ENCODE measurements at regions not wholly inside any gene's neighbourhood (a gene's known extent, or its start where the extent isn't known, plus 50 kb on each side); places are given as distances from the start of the nearest gene placed in this dataset.
"Not testable (repeated sequence)": the region's sequence is repeated elsewhere in the genome, so short reads cannot be mapped to it uniquely, and the experiment has no call there.

DNA sequence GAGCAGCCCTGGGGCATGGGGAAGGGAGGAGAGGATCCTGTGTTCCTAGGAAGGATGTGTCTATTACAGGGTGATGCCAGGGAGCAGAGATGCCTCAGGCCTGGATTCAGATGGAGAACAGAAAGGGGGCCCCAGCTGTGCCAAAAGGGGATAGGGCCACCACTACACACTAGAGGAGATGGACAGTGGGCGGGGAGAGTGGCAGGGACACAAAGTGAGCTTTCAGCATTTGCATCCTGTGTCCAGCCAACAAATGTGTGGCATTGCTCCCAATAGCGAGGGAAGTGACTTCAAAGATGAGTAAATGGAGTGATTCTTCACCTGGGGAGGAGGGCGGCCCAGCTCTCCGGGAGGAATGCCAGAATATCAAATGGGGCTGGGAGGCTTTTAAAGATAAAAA lies 64.9 kb upstream of the WAPL start:
- intact Hi-C loops (cut with DNase I): loop anchor here (5.0 kb wide), 1 partner anchor 64 kb away; the partner anchor contains the start of gene WAPL
- no peak overlapping the region for H3K4me3 ChIP-seq
- no peaks in the 10 kb centered on the region for H3K36me3 ChIP-seq
- no peaks in the 10 kb centered on the region for H3K9me3 ChIP-seq
- TF ChIP-seq CTCF (IDR thresholded peaks at IDR 0.05): no peak
- no peak for TF ChIP-seq POLR2AphosphoS5 (IDR thresholded peaks at IDR 0.05)
- no peak for TF ChIP-seq EP300 (IDR thresholded peaks at IDR 0.05)
- no peak for TF ChIP-seq POLR2A (IDR thresholded peaks at IDR 0.05)
- peaks cover 0 to 8% (median 5%) of the 10 kb centered on the region in 4 donors for H3K4me1 ChIP-seq
- no peak for DNase-seq
- H3K27ac ChIP-seq: no peak overlapping the region
- WGBS, 2 donors: 83% methylated on average over 4 of the region's 4 CpGs
- H3K27me3 ChIP-seq: no peaks in the 10 kb centered on the region

GRCh38 chr10:86588781-86589180 lies 65.6 kb upstream of the OPN4 start:
- H3K9me3 ChIP-seq, DNase-seq, H3K4me3 ChIP-seq, H3K36me3 ChIP-seq, H3K27ac ChIP-seq, H3K4me1 ChIP-seq, H3K27me3 ChIP-seq: not testable (repeated sequence)
- WGBS, 2 donors: 92 to 98% methylated on average over 14 of the region's 14 CpGs
- intact Hi-C loops (cut with DNase I): loop anchor here (5.0 kb wide), 1 partner anchor 66 kb away; the partner anchor contains the start of gene WAPL

- Histone ChIP-seq H3K4me1 (no peaks in the 10 kb centered on the region), H3K27me3 (no peaks in the 10 kb centered on the region), H3K36me3 (no peaks in the 10 kb centered on the region), H3K4me3 (no peak overlapping the region), H3K9me3 (no peaks in the 10 kb centered on the region), H3K27ac (no peak overlapping the region)
- TF ChIP-seq CTCF (IDR thresholded peaks at IDR 0.05) (no peak), EP300 (IDR thresholded peaks at IDR 0.05) (no peak), POLR2A (IDR thresholded peaks at IDR 0.05) (no peak), POLR2AphosphoS5 (IDR thresholded peaks at IDR 0.05) (no peak)
- WGBS, 2 donors: 62 to 82% methylated on average over 6 of the region's 6 CpGs
- intact Hi-C loops (cut with DNase I): no loop called here
- DNase-seq: no peak
Observed at GRCh38 chr10:86591436-86591835, 62.9 kb upstream of the OPN4 start.

GRCh38 chr10:86592413-86592812 lies 61.9 kb upstream of the OPN4 start:
- Histone ChIP-seq H3K4me1 (no peaks in the 10 kb centered on the region), H3K27me3 (no peaks in the 10 kb centered on the region), H3K36me3 (no peaks in the 10 kb centered on the region), H3K27ac (no peak overlapping the region), H3K9me3 (no peaks in the 10 kb centered on the region), H3K4me3 (no peak overlapping the region)
- TF ChIP-seq CTCF (IDR thresholded peaks at IDR 0.05) (no peak), EP300 (IDR thresholded peaks at IDR 0.05) (no peak), POLR2A (IDR thresholded peaks at IDR 0.05) (no peak), POLR2AphosphoS5 (IDR thresholded peaks at IDR 0.05) (no peak)
- DNase-seq: no peak
- 55 to 79% methylated on average over 4 of the region's 4 CpGs for WGBS, 2 donors
- intact Hi-C loops (cut with DNase I): no loop called here

- H3K9me3 ChIP-seq: no peaks in the 10 kb centered on the region
- H3K36me3 ChIP-seq: no peaks in the 10 kb centered on the region
- intact Hi-C loops (cut with DNase I): no loop called here
- TF ChIP-seq EP300 (IDR thresholded peaks at IDR 0.05) (no peak), POLR2AphosphoS5 (IDR thresholded peaks at IDR 0.05) (no peak), CTCF (IDR thresholded peaks at IDR 0.05) (no peak), POLR2A (IDR thresholded peaks at IDR 0.05) (no peak)
- H3K27me3 ChIP-seq: no peaks in the 10 kb centered on the region
- no peak overlapping the region for H3K27ac ChIP-seq
- DNase-seq: no peak
- 65 to 77% methylated on average over 5 of the region's 5 CpGs for WGBS, 2 donors
- no peak overlapping the region for H3K4me3 ChIP-seq
- H3K4me1 ChIP-seq: no peaks in the 10 kb centered on the region
Observed at GRCh38 chr10:86594535-86594934, 59.8 kb upstream of the OPN4 start.
